Stimulated activated naive B cell treated with anti-CD40 and anti-IgM and Interleukin-4, amounts not matched to agents 10 μg/mL and 1 μg/mL and 100 μg/mL, for 72 hours (primary cell): ENCODE measurements at regions not wholly inside any gene's neighbourhood (a gene's known extent, or its start where the extent isn't known, plus 50 kb on each side); places are given as distances from the start of the nearest gene placed in this dataset.
"Not testable (repeated sequence)": the region's sequence is repeated elsewhere in the genome, so short reads cannot be mapped to it uniquely, and the experiment has no call there.

Source experiments
- ATAC-seq, 2 donors: fragments of 150-1000 bp; cut with Tn5 transposase; replicated peaks; 2 replicates each; pipeline ENCODE4 v1.10.0; 2021; ENCODE audit warnings: moderate library complexity in 1 of 2
- DNase-seq: peaks from one replicate; pipeline ENCODE4 v3.0.0; 2021
- H3K27ac Mint-ChIP-seq: one replicate; pipeline ENCODE4 v1.8.0; 2022; ENCODE audit warnings: mild to moderate bottlenecking, mixed read lengths
- H3K27me3 Mint-ChIP-seq, 2 donors: one replicate each; pipeline ENCODE4 v1.8.0; 2022; ENCODE audit warnings: mixed read lengths in 2 of 2
- H3K36me3 Mint-ChIP-seq, 2 donors: one replicate each; pipeline ENCODE4 v1.8.0; 2022; ENCODE audit warnings: mixed read lengths in 2 of 2, mild to moderate bottlenecking in 1 of 2
- H3K4me1 Mint-ChIP-seq, 2 donors: one replicate each; pipeline ENCODE4 v1.8.0; 2022; ENCODE audit warnings: mixed read lengths in 2 of 2, mild to moderate bottlenecking in 1 of 2
- H3K4me3 Mint-ChIP-seq, 2 donors: one replicate each; pipeline ENCODE4 v1.8.0; 2022; ENCODE audit warnings: mild to moderate bottlenecking in 2 of 2, mixed read lengths in 2 of 2, moderate library complexity in 1 of 2
- H3K9me3 Mint-ChIP-seq, 2 donors: one replicate each; pipeline ENCODE4 v1.8.0; 2022; ENCODE audit warnings: mixed read lengths in 2 of 2, mild to moderate bottlenecking in 1 of 2

DNA sequence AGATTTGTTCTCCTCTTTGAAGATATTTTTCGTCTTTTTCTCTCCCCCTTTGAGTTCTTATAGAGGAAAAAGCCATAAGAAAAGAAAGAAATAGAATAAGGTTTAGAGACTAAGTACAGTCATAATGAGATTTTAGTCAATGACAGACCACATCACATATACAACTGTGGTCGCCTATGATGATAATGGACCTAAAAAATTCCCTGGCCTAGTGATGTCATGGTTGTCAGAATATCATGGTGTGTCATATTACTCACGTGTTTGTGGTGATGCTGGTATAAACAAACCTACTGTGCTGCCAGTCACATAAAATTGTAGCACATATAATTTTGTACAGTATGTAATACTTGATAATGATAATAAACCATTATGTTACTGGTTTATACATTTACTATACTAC, 1096.1 kb downstream of the OLFM4 start:
- peaks cover 10% of the 10 kb centered on the region in 2 donors for H3K9me3 Mint-ChIP-seq
- ATAC-seq (no peak), DNase-seq (no peak)
- H3K36me3 Mint-ChIP-seq, result no peaks in the 10 kb centered on the region
- H3K4me1 Mint-ChIP-seq, result no peaks in the 10 kb centered on the region
- no peak overlapping the region for H3K27ac Mint-ChIP-seq
- no peak overlapping the region for H3K4me3 Mint-ChIP-seq
- no peaks in the 10 kb centered on the region for H3K27me3 Mint-ChIP-seq

DNA sequence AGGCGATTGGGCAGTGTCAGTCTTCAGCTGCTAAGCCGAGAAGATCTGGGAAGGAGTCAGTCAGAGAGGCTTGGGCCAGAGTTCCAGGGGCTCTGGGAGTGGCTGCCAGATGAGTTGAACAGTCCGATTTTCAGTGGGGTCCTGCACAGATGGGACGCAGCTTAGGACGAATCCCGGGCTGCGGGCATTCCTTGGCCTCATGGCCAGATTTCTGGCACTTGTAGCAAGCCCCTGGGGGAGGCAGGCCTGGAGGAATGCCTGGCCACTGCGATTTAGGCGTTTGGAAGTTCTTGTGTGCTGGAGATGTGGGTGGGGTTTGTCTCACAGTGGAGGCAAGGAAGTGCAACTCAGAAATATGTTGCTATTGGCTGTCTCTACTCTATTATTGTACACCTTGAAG, 1102.3 kb downstream of the OLFM4 start:
- H3K27ac Mint-ChIP-seq, H3K4me3 Mint-ChIP-seq, H3K4me1 Mint-ChIP-seq, H3K27me3 Mint-ChIP-seq, H3K36me3 Mint-ChIP-seq, ATAC-seq, DNase-seq: not testable (repeated sequence)
- H3K9me3 Mint-ChIP-seq, result peaks cover 17 to 24% of the 10 kb centered on the region in 2 donors

DNA sequence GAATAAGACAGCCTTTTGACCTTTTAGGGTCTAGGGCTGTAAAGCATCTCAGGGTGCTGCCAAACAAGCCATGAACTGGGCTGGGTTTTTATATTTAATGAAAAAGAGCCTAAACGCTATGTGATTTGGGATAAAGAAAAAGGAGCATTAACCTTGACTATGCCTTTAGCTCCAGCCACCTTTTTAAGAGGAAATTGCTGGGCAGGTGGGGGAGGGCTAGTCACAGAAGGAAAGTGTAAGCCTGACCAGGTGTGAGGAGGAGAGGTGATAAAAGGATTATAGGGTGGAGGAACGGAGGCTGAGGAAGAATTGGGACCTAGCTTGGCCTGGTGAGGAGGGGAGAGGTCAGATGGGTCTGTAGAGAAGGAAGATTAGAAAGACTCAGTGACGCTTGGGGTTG, 1102.8 kb downstream of the OLFM4 start:
- not testable (repeated sequence) for DNase-seq, H3K4me1 Mint-ChIP-seq, H3K27me3 Mint-ChIP-seq, H3K27ac Mint-ChIP-seq, H3K4me3 Mint-ChIP-seq, H3K36me3 Mint-ChIP-seq, ATAC-seq
- H3K9me3 Mint-ChIP-seq, result peaks cover 17 to 24% of the 10 kb centered on the region in 2 donors

DNA sequence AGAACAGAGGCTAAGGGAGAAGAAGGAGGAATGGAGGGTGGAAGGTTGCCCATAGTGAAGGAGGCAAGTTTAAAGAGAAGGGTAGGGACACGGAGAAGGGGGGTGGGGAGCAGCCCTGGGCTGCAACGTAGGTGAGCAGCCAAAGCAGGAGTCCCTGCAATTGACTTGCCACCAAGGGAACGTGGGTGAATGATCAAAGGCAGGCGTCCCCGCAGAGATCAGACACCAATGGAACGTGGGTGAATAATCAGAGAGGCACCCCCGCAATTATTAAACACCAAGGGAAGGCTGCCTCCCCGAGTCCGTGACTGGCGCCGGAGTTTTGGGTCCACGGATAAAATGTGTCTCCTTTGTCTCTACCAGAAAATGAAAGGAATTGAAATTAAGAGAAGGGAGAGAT, 1103.5 kb downstream of the OLFM4 start:
- H3K36me3 Mint-ChIP-seq, ATAC-seq, H3K4me1 Mint-ChIP-seq, H3K4me3 Mint-ChIP-seq, DNase-seq, H3K27me3 Mint-ChIP-seq, H3K27ac Mint-ChIP-seq: not testable (repeated sequence)
- peaks cover 15 to 24% of the 10 kb centered on the region in 2 donors for H3K9me3 Mint-ChIP-seq

DNA sequence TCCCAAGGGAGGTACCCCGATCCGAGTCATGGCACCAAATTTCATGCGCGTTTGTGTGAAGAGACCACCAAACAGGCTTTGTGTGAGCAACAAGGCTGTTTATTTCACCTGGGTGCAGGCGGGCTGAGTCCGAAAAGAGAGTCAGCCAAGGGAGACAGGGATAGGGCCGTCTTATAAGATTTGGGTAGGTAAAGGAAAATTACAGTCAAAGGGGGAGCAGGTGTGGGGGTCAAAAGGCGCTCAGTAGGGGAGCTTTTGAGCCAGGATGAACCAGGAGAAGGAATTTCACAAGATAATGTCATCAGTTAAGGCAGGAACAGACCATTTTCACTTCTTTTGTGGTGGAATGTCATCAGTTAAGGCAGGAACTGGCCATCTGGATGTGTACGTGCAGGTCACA, 1104.1 kb downstream of the OLFM4 start:
- H3K9me3 Mint-ChIP-seq, result peaks cover 15 to 24% of the 10 kb centered on the region in 2 donors
- not testable (repeated sequence) for H3K4me1 Mint-ChIP-seq, H3K27me3 Mint-ChIP-seq, H3K4me3 Mint-ChIP-seq, H3K36me3 Mint-ChIP-seq, ATAC-seq, DNase-seq, H3K27ac Mint-ChIP-seq

DNA sequence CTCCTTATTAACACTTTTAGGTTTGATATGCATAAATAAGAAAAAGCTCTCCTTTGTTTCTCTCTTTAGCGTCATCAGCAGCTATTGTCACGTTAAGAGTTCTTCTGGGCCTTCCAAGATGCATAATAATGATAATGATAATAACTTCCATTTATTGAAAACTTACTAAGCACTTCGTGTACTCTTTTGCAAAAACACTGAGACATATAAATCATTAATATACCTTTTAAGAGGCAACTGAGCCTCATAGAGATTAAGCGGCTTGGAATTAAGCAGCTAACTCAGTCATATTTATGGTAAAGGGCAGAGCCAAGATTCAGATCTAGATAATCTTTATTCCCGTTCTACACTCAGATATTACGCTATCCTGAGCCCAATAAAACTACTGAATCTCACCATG, 1105.1 kb downstream of the OLFM4 start:
- Mint-ChIP-seq H3K27ac (no peak overlapping the region), H3K27me3 (no peaks in the 10 kb centered on the region), H3K4me3 (no peak overlapping the region), H3K4me1 (no peaks in the 10 kb centered on the region), H3K36me3 (no peaks in the 10 kb centered on the region), H3K9me3 (peaks cover 15 to 24% of the 10 kb centered on the region in 2 donors)
- ATAC-seq (no peak), DNase-seq (no peak)

DNA sequence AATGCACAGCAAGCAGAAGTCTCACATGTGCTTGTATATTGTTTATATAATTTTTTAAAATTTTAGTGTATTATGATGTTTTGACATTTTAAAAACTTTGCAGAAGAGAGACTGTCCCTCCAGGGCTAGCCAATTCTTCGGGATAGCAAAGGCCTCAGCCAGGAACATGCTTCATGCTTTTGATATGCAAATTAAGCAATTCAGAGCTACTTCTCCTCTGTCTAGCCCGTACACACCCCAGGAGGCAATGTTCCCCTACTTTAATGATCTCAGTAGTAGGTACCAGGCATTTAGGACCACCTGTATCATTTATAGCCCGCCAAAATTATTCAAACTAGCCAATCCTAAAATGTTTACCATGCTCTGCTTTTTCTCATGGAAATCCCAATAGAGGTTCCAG, 1116.2 kb downstream of the OLFM4 start:
- H3K36me3 Mint-ChIP-seq, result no peaks in the 10 kb centered on the region
- H3K27ac Mint-ChIP-seq, result no peak overlapping the region
- no peak overlapping the region for H3K4me3 Mint-ChIP-seq
- no peaks in the 10 kb centered on the region for H3K4me1 Mint-ChIP-seq
- DNase-seq (no peak), ATAC-seq (no peak)
- no peaks in the 10 kb centered on the region for H3K27me3 Mint-ChIP-seq
- H3K9me3 Mint-ChIP-seq, result peaks cover 3 to 4% of the 10 kb centered on the region in 2 donors

DNA sequence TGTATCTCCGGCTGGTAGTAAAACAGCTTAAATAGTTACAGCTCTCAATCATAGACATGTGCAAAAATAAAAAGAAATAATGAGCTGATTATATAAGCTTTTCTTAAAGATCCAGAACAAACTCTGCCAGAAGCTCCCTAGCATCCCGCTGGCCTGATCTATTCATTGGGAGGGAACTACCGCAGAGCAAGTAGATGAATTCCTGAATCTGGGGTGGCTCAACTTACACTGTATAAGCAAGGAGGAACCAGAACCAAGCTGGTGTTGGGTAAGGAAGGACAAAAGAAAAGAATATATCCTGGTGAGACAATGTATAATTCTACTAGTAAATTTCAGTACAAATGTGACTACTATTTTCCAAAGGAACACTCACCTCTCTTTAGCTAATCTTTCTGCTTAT, 1122.2 kb downstream of the OLFM4 start:
- H3K27me3 Mint-ChIP-seq, result no peaks in the 10 kb centered on the region
- ATAC-seq, result no peak
- no peak overlapping the region for H3K27ac Mint-ChIP-seq
- no peaks in the 10 kb centered on the region for H3K36me3 Mint-ChIP-seq
- H3K9me3 Mint-ChIP-seq, result no peaks in the 10 kb centered on the region
- H3K4me1 Mint-ChIP-seq, result no peaks in the 10 kb centered on the region
- DNase-seq, result no peak
- H3K4me3 Mint-ChIP-seq, result no peak overlapping the region

DNA sequence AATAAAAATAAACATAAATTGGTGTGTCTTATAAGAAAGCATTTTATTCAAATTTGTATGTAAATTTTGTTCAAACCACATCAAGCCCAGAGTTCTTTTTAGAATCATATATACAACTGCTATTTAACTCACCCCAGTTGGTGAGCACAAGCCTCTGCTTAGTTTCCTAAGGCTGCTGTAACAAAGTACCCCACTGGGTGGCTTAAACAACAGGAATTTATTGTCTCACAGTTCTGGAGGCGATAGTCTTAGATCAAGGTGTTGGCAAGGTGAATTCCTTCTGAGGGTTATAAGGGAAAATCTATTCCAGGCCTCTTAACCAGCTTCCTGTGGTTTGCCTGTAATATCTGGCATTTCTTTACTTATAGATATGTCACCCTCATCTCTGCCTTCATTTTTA, 1133.5 kb downstream of the OLFM4 start:
- Mint-ChIP-seq H3K36me3 (no peaks in the 10 kb centered on the region), H3K4me3 (no peak overlapping the region), H3K9me3 (peaks cover 0 to 2% of the 10 kb centered on the region in 2 donors), H3K27ac (no peak overlapping the region), H3K4me1 (no peaks in the 10 kb centered on the region), H3K27me3 (no peaks in the 10 kb centered on the region)
- DNase-seq (no peak), ATAC-seq (no peak)

DNA sequence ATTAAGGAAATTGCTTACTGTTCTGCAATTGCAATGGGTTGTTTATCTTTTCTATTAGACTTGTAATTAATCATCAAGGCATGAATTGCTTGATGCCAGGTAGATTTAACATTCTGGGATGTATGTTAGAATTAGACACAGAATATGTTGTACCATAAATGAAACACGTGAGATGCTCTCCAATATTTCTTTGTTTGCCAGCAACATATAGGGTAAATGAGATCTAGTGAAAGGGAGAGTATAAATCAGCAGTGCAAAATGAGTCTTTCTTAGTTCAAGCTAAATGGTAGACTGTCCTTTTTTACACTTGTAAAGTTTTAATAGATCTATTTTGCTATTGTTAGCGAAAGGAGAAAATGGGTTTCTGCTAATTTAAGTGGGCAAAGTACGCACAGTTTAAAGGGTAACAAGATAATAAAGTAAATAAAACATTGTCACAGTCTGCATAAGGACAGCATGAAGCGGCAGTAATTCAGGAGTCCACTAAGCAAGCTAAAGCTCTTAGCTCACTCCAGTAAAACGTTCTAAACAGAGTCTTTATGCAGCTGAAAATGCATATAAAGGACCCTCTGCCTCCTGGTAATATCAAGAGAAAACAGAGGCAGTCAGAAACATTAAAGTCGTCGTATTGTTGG, 1137.1 kb downstream of the OLFM4 start:
- ATAC-seq (no peak), DNase-seq (no peak)
- Mint-ChIP-seq H3K36me3 (no peaks in the 10 kb centered on the region), H3K27me3 (no peaks in the 10 kb centered on the region), H3K4me3 (no peak overlapping the region), H3K9me3 (peaks cover 0 to 2% of the 10 kb centered on the region in 2 donors), H3K4me1 (no peaks in the 10 kb centered on the region), H3K27ac (no peak overlapping the region)

DNA sequence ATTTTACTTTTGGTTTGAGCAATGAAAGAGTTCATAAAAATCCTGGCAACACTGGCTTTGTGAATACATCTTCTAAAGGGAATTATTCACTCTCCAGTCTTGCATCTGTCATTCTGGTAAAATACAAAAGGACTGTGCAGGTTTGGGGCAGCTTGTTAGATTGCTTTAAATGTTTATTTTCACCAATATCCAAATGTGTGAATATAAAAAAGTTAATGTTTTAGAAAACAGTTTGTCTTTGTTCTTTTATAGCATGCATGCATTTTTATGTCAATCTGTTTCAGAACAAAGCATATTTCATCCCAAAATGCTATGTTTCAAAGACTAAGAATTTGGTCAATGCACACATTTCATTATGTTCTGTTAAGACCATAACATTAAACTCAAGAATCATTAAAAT, 1145.4 kb downstream of the OLFM4 start:
- H3K36me3 Mint-ChIP-seq, result no peaks in the 10 kb centered on the region
- ATAC-seq, result no peak
- peaks cover 0 to 7% of the 10 kb centered on the region in 2 donors for H3K9me3 Mint-ChIP-seq
- no peaks in the 10 kb centered on the region for H3K27me3 Mint-ChIP-seq
- H3K4me1 Mint-ChIP-seq, result no peaks in the 10 kb centered on the region
- H3K27ac Mint-ChIP-seq, result no peak overlapping the region
- H3K4me3 Mint-ChIP-seq, result no peak overlapping the region
- DNase-seq, result no peak

DNA sequence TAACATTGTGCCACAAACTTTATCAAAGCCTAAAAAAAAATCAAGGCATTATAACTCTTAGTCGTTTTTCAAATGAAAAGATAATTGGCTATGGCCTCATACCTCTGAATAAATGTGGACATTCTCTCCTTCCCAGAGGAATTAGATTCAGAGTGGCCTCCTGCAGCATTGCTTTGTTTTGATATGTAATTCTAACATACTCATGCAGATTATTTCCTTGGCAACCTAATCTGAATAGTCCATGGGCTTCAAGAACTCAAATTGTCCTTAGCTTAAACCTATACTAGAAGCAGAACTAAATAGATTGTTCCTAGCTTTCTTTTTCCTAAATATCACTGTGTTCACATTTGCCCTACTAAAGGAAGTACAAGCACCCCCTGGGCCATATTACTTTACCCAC, 1146.9 kb downstream of the OLFM4 start:
- peaks cover 0 to 7% of the 10 kb centered on the region in 2 donors for H3K9me3 Mint-ChIP-seq
- H3K27me3 Mint-ChIP-seq, result no peaks in the 10 kb centered on the region
- no peaks in the 10 kb centered on the region for H3K4me1 Mint-ChIP-seq
- no peak for ATAC-seq
- no peak overlapping the region for H3K4me3 Mint-ChIP-seq
- no peaks in the 10 kb centered on the region for H3K36me3 Mint-ChIP-seq
- no peak overlapping the region for H3K27ac Mint-ChIP-seq
- DNase-seq, result no peak

DNA sequence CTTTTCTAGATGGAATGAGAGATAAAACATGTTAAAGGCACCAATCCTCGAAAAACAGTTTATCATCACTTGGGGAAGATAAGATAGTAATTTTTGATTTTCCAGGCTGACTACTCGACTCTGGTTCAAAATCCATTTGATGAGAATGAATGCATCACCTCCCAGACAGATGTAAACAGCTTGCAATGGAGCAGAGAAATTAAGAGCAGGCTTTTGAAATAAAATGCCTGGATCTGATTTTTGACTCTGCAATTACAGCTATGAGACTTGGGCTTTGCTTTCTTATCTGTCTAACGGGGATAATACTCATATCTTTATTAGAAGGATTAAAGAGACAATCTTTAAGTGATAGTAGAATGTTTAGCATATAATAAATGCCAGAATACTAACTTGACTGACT, 1148.9 kb downstream of the OLFM4 start:
- H3K27ac Mint-ChIP-seq, result no peak overlapping the region
- H3K27me3 Mint-ChIP-seq, result no peaks in the 10 kb centered on the region
- ATAC-seq (no peak), DNase-seq (no peak)
- no peaks in the 10 kb centered on the region for H3K4me1 Mint-ChIP-seq
- H3K36me3 Mint-ChIP-seq, result no peaks in the 10 kb centered on the region
- peaks cover 0 to 3% of the 10 kb centered on the region in 2 donors for H3K9me3 Mint-ChIP-seq
- H3K4me3 Mint-ChIP-seq, result no peak overlapping the region

DNA sequence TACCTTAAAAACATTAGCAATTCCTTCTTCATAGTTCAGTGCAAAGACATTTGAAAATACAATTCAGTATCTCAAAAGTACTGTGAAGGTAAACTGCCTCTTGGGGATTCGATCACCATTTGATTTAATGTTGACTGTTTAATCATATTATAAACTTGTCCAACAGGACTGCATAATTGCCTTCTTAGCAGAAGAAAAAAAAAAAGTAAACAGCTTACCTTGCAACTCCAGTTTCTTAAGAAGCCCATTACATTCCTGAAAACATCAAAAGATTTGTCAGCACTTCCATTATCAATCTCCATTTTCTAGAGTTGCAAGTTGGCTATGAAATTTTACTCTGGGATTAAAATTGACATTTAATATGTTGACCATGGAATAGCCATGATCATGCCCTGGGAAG, 1154.6 kb downstream of the OLFM4 start:
- no peaks in the 10 kb centered on the region for H3K27me3 Mint-ChIP-seq
- no peaks in the 10 kb centered on the region for H3K36me3 Mint-ChIP-seq
- no peak overlapping the region for H3K27ac Mint-ChIP-seq
- no peak for DNase-seq
- no peak overlapping the region for H3K4me3 Mint-ChIP-seq
- ATAC-seq, result no peak
- no peaks in the 10 kb centered on the region for H3K4me1 Mint-ChIP-seq
- peaks cover 0 to 5% of the 10 kb centered on the region in 2 donors for H3K9me3 Mint-ChIP-seq

DNA sequence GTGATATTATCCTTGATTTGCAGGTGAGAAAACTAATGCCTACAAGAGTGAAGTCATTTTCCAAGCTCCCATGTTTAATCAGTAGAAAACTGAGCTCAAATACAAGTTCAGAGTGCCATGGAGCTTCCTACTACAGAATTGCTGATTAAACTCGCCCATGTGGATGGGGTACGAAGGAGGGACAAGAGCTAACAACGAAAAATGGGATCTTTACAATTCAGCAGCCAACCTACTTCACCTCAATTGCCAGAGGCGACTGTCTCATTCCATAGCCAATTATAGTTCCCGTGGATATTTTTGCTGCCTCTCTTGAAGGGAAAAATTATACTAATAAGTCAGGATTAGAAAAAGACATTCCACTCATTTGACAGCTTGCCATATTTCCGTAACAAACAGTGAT, 1155.1 kb downstream of the OLFM4 start:
- H3K36me3 Mint-ChIP-seq, result no peaks in the 10 kb centered on the region
- no peak overlapping the region for H3K27ac Mint-ChIP-seq
- ATAC-seq (no peak), DNase-seq (no peak)
- H3K4me3 Mint-ChIP-seq, result no peak overlapping the region
- H3K4me1 Mint-ChIP-seq, result no peaks in the 10 kb centered on the region
- peaks cover 0 to 2% of the 10 kb centered on the region in 2 donors for H3K9me3 Mint-ChIP-seq
- H3K27me3 Mint-ChIP-seq, result no peaks in the 10 kb centered on the region

DNA sequence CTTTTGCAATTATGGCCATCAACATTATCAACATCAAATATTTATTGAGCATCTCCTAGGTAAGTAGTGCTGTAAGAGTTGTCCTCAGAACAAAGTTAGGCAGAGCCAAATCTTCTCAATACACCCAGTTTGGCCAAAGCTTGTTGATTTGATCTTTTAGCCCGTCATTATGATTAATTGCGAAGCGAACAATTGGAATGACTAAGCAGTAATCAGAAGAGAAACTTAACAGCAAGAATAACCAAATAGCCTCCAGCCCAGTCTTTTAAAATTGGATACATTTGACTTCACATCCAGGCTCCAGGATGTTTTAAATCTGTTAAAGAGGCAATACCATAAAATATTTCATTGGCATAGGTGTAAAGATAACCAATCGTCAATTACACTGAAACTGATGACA, 1156.0 kb downstream of the OLFM4 start:
- peaks cover 2 to 5% of the 10 kb centered on the region in 2 donors for H3K9me3 Mint-ChIP-seq
- H3K27ac Mint-ChIP-seq, result no peak overlapping the region
- DNase-seq (no peak), ATAC-seq (no peak)
- H3K27me3 Mint-ChIP-seq, result no peaks in the 10 kb centered on the region
- H3K36me3 Mint-ChIP-seq, result no peaks in the 10 kb centered on the region
- no peak overlapping the region for H3K4me3 Mint-ChIP-seq
- no peaks in the 10 kb centered on the region for H3K4me1 Mint-ChIP-seq
